ENCODE measurements at regions not wholly inside any gene's neighbourhood (a gene's known extent, or its start where the extent isn't known, plus 50 kb on each side); places are given as distances from the start of the nearest gene placed in this dataset.
A peak's percentile ranks its signal among the peaks of the same experiment; 100 is the strongest.
"Not testable (repeated sequence)": the region's sequence is repeated elsewhere in the genome, so short reads cannot be mapped to it uniquely, and the experiment has no call there.

- no peak for DNase-seq
Measured at GRCh38 chr20:28562510-28562898, 2695.0 kb upstream of the DEFB115 start.

- DNase-seq: not testable (repeated sequence)
Measured at GRCh38 chr20:28562899-28563521, 2694.5 kb upstream of the DEFB115 start.

- DNase-seq: not testable (repeated sequence)
Measured at GRCh38 chr20:28564024-28564423, 2693.4 kb upstream of the DEFB115 start.

GRCh38 chr20:28564688-28565463 is 2692.6 kb upstream of the DEFB115 start:
- not testable (repeated sequence) for DNase-seq

- DNase-seq: not testable (repeated sequence)
Measured at GRCh38 chr20:28575991-28576390, 2681.5 kb upstream of the DEFB115 start.

GRCh38 chr20:28591680-28592079 is 2665.8 kb upstream of the DEFB115 start:
- not testable (repeated sequence) for DNase-seq

- DNase-seq: not testable (repeated sequence)
Measured at GRCh38 chr20:28593383-28593782, 2664.1 kb upstream of the DEFB115 start.

GRCh38 chr20:28594476-28594875 is 2663.0 kb upstream of the DEFB115 start:
- not testable (repeated sequence) for DNase-seq

GRCh38 chr20:28602006-28602402 is 2655.5 kb upstream of the DEFB115 start:
- DNase-seq: not testable (repeated sequence)

GRCh38 chr20:28602403-28603217 is 2654.9 kb upstream of the DEFB115 start:
- peak; percentile 88 for DNase-seq

- DNase-seq: not testable (repeated sequence)
Measured at GRCh38 chr20:28603218-28603577, 2654.3 kb upstream of the DEFB115 start.

- DNase-seq: no peak
Measured at GRCh38 chr20:28616354-28616753, 2641.1 kb upstream of the DEFB115 start.

GRCh38 chr20:28619956-28620651 is 2637.4 kb upstream of the DEFB115 start:
- DNase-seq: not testable (repeated sequence)

GRCh38 chr20:28625112-28625511 is 2632.4 kb upstream of the DEFB115 start:
- DNase-seq: not testable (repeated sequence)

- DNase-seq: not testable (repeated sequence)
Measured at GRCh38 chr20:28640831-28641230, 2616.6 kb upstream of the DEFB115 start.

Data from activated CD4-positive, alpha-beta T cell treated with anti-CD3 and anti-CD28 coated beads, Interleukin-10, Interleukin-2, amounts not matched to agents 100 ng/mL and 50 ng/mL, durations not matched to agents 16 hours and 8 hours (primary cell).